Psoas muscle (tissue), 7 donors: ENCODE measurements at regions not wholly inside any gene's neighbourhood (a gene's known extent, or its start where the extent isn't known, plus 50 kb on each side); places are given as distances from the start of the nearest gene placed in this dataset.

ENCODE experiments used
- ATAC-seq, 4 donors: fragments of 200-7000 bp; cut with Tn5 transposase; one replicate each; pipeline ENCODE4 v1.9.1; 2020; ENCODE audit warnings: moderate library complexity in 3 of 4, mild to moderate bottlenecking in 2 of 4
- DNase-seq, 2 donors: peaks; one replicate each; pipeline ENCODE4 v3.0.0-alpha.2; 2020
- H3K27ac ChIP-seq: fragments of 200-600 bp; one replicate; pipeline ENCODE4 v1.8.0; 2022
- H3K27me3 ChIP-seq, 3 donors: fragments of 200-600 bp in 1 of 3; one replicate each; pipeline versions ENCODE4 v1.6.1 to v1.8.0; 2013 to 2022; ENCODE audit warnings: low read length in 2 of 3, mild to moderate bottlenecking in 2 of 3, moderate library complexity in 1 of 3; ENCODE audit not compliant: insufficient read depth in 3 of 3
- H3K36me3 ChIP-seq, 2 donors: fragments of 200-600 bp in 1 of 2; one replicate each; pipeline versions ENCODE4 v1.6.1 to v1.8.0; 2013 to 2022; ENCODE audit warnings: low read depth in 1 of 2, mild to moderate bottlenecking in 1 of 2, moderate library complexity in 1 of 2; ENCODE audit not compliant: insufficient read depth in 1 of 2
- H3K4me1 ChIP-seq: fragments of 200-600 bp; one replicate; pipeline ENCODE4 v1.8.0; 2022
- H3K4me3 ChIP-seq: fragments of 200-600 bp; one replicate; pipeline ENCODE4 v1.8.0; 2022; ENCODE audit warnings: mild to moderate bottlenecking
- H3K9me3 ChIP-seq: fragments of 200-600 bp; one replicate; pipeline ENCODE4 v1.8.0; 2022
- CTCF ChIP-seq: fragments of 200-600 bp; IDR thresholded peaks from one replicate; pipeline ENCODE4 v1.8.0; 2022; ENCODE audit warnings: antibody characterized with exemption
- WGBS, 3 donors: extraction: QIAGEN DNeasy Blood & Tissue Kit; methylation state at CpG; one replicate each; pipeline versions ENCODE4 v1.1.6 to v1.1.7; 2013; 5-methylcytosine and 5-hydroxymethylcytosine counted together
- intact Hi-C, 2 donors: fragments of 100-400 bp; cut with DNase I; formaldehyde crosslinking; loops; one replicate each; pipeline versions ENCODE4 v1.11.0 to v1.14.2; 2022
- donor health status: healthy with polysubstance abuse.
- donor health status: DM: no; HTN: no; CAD: no; lungs with moderate emphysema.
- donor health status: Bipolar disorder and iron deficiency.
- donor health status: healthy.
- donor health status: DM: yes; HTN: yes; CAD: no.
- donor health status: DM: no; HTN: no; CAD: no.
- donor health status: DM: yes; HTN: yes; CAD: no.

GRCh38 chr7:36032361-36032818 lies 120.7 kb upstream of the EEPD1 start:
- Histone ChIP-seq H3K27ac (no peak overlapping the region), H3K4me1 (peaks cover 10% of the 10 kb centered on the region), H3K9me3 (no peaks in the 10 kb centered on the region), H3K36me3 (no peaks in the 10 kb centered on the region), H3K27me3 (no peaks in the 10 kb centered on the region), H3K4me3 (no peak overlapping the region)
- intact Hi-C loops, result no loop called here
- no peak for TF ChIP-seq CTCF
- DNase-seq (no peak), ATAC-seq (no peak)
- 43 to 70% (median 53%) methylated on average over 5 of the region's 5 CpGs for WGBS, 3 donors

- Histone ChIP-seq H3K9me3 (no peaks in the 10 kb centered on the region), H3K27me3 (no peaks in the 10 kb centered on the region), H3K27ac (no peak overlapping the region), H3K4me3 (no peak overlapping the region), H3K4me1 (peaks cover 16% of the 10 kb centered on the region), H3K36me3 (no peaks in the 10 kb centered on the region)
- 69 to 93% (median 89%) methylated on average over 4 of the region's 4 CpGs for WGBS, 3 donors
- intact Hi-C loops, result no loop called here
- DNase-seq (no peak), ATAC-seq (peak in 3 of 4 donors; percentile 21 to 58 (median 43))
- TF ChIP-seq CTCF, result no peak
Observed at GRCh38 chr7:36034020-36034419, 119.0 kb upstream of the EEPD1 start.

DNA sequence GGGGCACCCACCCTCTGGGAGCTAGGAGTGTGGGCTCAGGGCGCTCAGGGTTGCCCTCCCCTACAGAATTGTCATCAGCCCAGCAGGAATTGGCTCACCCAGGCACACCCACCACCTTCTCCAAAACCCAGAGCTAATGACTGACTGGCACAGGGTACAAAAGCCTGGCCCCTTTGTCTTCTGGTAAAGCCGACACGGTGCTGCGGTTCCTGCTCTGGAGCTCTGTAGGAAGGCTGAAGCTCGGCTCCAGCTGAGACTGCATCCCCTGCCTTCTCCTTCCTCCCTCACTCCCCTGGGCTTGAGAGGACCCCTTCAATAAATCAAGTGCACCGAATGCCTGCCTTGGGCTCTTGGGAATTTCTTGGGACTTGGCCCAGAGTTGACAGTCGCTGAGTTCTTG lies 117.9 kb upstream of the EEPD1 start:
- ATAC-seq, result peak in 1 of 4 donors; percentile 14
- peaks cover 16% of the 10 kb centered on the region for H3K4me1 ChIP-seq
- no peak overlapping the region for H3K4me3 ChIP-seq
- no peaks in the 10 kb centered on the region for H3K36me3 ChIP-seq
- intact Hi-C loops, result no loop called here
- no peak for TF ChIP-seq CTCF
- H3K27ac ChIP-seq, result no peak overlapping the region
- H3K27me3 ChIP-seq, result no peaks in the 10 kb centered on the region
- DNase-seq, result no peak
- WGBS, 3 donors, result 51 to 65% (median 58%) methylated on average over 7 of the region's 7 CpGs
- H3K9me3 ChIP-seq, result no peaks in the 10 kb centered on the region

GRCh38 chr7:36036590-36036989 lies 116.5 kb upstream of the EEPD1 start:
- intact Hi-C loops, result no loop called here
- peak overlapping the region; percentile 58 for H3K27ac ChIP-seq
- H3K4me1 ChIP-seq, result peaks cover 16% of the 10 kb centered on the region
- H3K36me3 ChIP-seq, result no peaks in the 10 kb centered on the region
- ATAC-seq (peak; percentile 17 to 36 (median 27)), DNase-seq (no peak)
- no peak for TF ChIP-seq CTCF
- no peaks in the 10 kb centered on the region for H3K27me3 ChIP-seq
- no peak overlapping the region for H3K4me3 ChIP-seq
- WGBS, 3 donors, result 70 to 85% (median 78%) methylated on average over 4 of the region's 4 CpGs
- no peaks in the 10 kb centered on the region for H3K9me3 ChIP-seq

- intact Hi-C loops, result no loop called here
- H3K36me3 ChIP-seq, result no peaks in the 10 kb centered on the region
- H3K4me3 ChIP-seq, result no peak overlapping the region
- TF ChIP-seq CTCF, result no peak
- H3K27me3 ChIP-seq, result no peaks in the 10 kb centered on the region
- peaks cover 16% of the 10 kb centered on the region for H3K4me1 ChIP-seq
- DNase-seq (peak; percentile 43 to 62), ATAC-seq (peak; percentile 31 to 69 (median 49))
- WGBS, 3 donors, result 20 to 43% (median 22%) methylated on average over 11 of the region's 11 CpGs
- H3K9me3 ChIP-seq, result no peaks in the 10 kb centered on the region
- peak overlapping the region; percentile 58 for H3K27ac ChIP-seq
Observed at GRCh38 chr7:36037121-36037662, 115.9 kb upstream of the EEPD1 start.
